ENCODE measurements at regions not wholly inside any gene's neighbourhood (a gene's known extent, or its start where the extent isn't known, plus 50 kb on each side); places are given as distances from the start of the nearest gene placed in this dataset.

- no peak for DNase-seq (ENCODE audit: low spot score)
- TF ChIP-seq CTCF (IDR thresholded peaks at IDR 0.05; ENCODE audit: borderline replicate concordance, control extremely low read depth, extremely low read depth, insufficient read depth, missing control alignments) = no peak
- in situ Hi-C loops (cut with MboI; ENCODE audit: low sequenced_read_pairs, unreplicated experiment) = no loop called here
Measured at GRCh38 chr7:119382726-119383125, 890.2 kb upstream of the KCND2 start.

- TF ChIP-seq CTCF (IDR thresholded peaks at IDR 0.05; ENCODE audit: borderline replicate concordance, control extremely low read depth, extremely low read depth, insufficient read depth, missing control alignments) = no peak
- no peak for DNase-seq (ENCODE audit: low spot score)
- in situ Hi-C loops (cut with MboI; ENCODE audit: low sequenced_read_pairs, unreplicated experiment) = no loop called here
Measured at GRCh38 chr7:119395024-119395423, 878.0 kb upstream of the KCND2 start.

GRCh38 chr7:119397156-119397555 lies 875.8 kb upstream of the KCND2 start:
- TF ChIP-seq CTCF (IDR thresholded peaks at IDR 0.05; ENCODE audit: borderline replicate concordance, control extremely low read depth, extremely low read depth, insufficient read depth, missing control alignments) = no peak
- no peak for DNase-seq (ENCODE audit: low spot score)
- in situ Hi-C loops (cut with MboI; ENCODE audit: low sequenced_read_pairs, unreplicated experiment) = no loop called here

- in situ Hi-C loops (cut with MboI; ENCODE audit: low sequenced_read_pairs, unreplicated experiment) = no loop called here
Measured at GRCh38 chr7:119408596-119408995, 864.4 kb upstream of the KCND2 start.

GRCh38 chr7:119413314-119413805 lies 859.6 kb upstream of the KCND2 start:
- no peak for DNase-seq (ENCODE audit: low spot score)
- TF ChIP-seq CTCF (IDR thresholded peaks at IDR 0.05; ENCODE audit: borderline replicate concordance, control extremely low read depth, extremely low read depth, insufficient read depth, missing control alignments) = no peak
- in situ Hi-C loops (cut with MboI; ENCODE audit: low sequenced_read_pairs, unreplicated experiment) = no loop called here

More at GRCh38 chr7:119408596-119408995, 864.4 kb upstream of the KCND2 start:
- no peak for DNase-seq (ENCODE audit: low spot score)
- TF ChIP-seq CTCF (IDR thresholded peaks at IDR 0.05; ENCODE audit: borderline replicate concordance, control extremely low read depth, extremely low read depth, insufficient read depth, missing control alignments) = no peak

- in situ Hi-C loops (cut with MboI; ENCODE audit: low sequenced_read_pairs, unreplicated experiment) = no loop called here
- no peak for DNase-seq (ENCODE audit: low spot score)
- TF ChIP-seq CTCF (IDR thresholded peaks at IDR 0.05; ENCODE audit: borderline replicate concordance, control extremely low read depth, extremely low read depth, insufficient read depth, missing control alignments) = no peak
Measured at GRCh38 chr7:119415682-119416081, 857.3 kb upstream of the KCND2 start.

GRCh38 chr7:119421657-119422056 lies 851.3 kb upstream of the KCND2 start:
- DNase-seq (ENCODE audit: low spot score) = no peak
- in situ Hi-C loops (cut with MboI; ENCODE audit: low sequenced_read_pairs, unreplicated experiment) = no loop called here
- TF ChIP-seq CTCF (IDR thresholded peaks at IDR 0.05; ENCODE audit: borderline replicate concordance, control extremely low read depth, extremely low read depth, insufficient read depth, missing control alignments) = no peak

Measured in GM13976 (cell line).